HG02938 (cell line): ENCODE measurements at regions not wholly inside any gene's neighbourhood (a gene's known extent, or its start where the extent isn't known, plus 50 kb on each side); places are given as distances from the start of the nearest gene placed in this dataset.
"Not testable (repeated sequence)": the region's sequence is repeated elsewhere in the genome, so short reads cannot be mapped to it uniquely, and the experiment has no call there.

Experiments
- ATAC-seq: cut with Tn5 transposase; IDR thresholded peaks from one replicate; pipeline ENCODE4 v1.9.1; 2021; ENCODE audit warnings: mild to moderate bottlenecking, moderate library complexity; ENCODE audit not compliant: unreplicated experiment

GRCh38 chr17:68670967-68671693 is 70.0 kb upstream of the FAM20A start:
- no peak for ATAC-seq

GRCh38 chr17:68666438-68666837 is 65.3 kb upstream of the FAM20A start:
- ATAC-seq = not testable (repeated sequence)

GRCh38 chr17:68665373-68665772 is 64.2 kb upstream of the FAM20A start:
- no peak for ATAC-seq

- no peak for ATAC-seq
Measured at GRCh38 chr17:68662479-68662878, 61.3 kb upstream of the FAM20A start.

GRCh38 chr17:68662037-68662432 is 60.9 kb upstream of the FAM20A start:
- no peak for ATAC-seq

- no peak for ATAC-seq
Measured at GRCh38 chr17:68661265-68662036, 60.3 kb upstream of the FAM20A start.

GRCh38 chr17:68660302-68660701 is 59.1 kb upstream of the FAM20A start:
- ATAC-seq = no peak

GRCh38 chr17:68658999-68659780 is 58.0 kb upstream of the FAM20A start:
- no peak for ATAC-seq

- no peak for ATAC-seq
Measured at GRCh38 chr17:68657576-68657975, 56.4 kb upstream of the FAM20A start.

- ATAC-seq = no peak
Measured at GRCh38 chr17:68657166-68657565, 56.0 kb upstream of the FAM20A start.

- no peak for ATAC-seq
Measured at GRCh38 chr17:68656666-68657065, 55.5 kb upstream of the FAM20A start.
